ENCODE measurements at regions not wholly inside any gene's neighbourhood (a gene's known extent, or its start where the extent isn't known, plus 50 kb on each side); places are given as distances from the start of the nearest gene placed in this dataset.

DNA sequence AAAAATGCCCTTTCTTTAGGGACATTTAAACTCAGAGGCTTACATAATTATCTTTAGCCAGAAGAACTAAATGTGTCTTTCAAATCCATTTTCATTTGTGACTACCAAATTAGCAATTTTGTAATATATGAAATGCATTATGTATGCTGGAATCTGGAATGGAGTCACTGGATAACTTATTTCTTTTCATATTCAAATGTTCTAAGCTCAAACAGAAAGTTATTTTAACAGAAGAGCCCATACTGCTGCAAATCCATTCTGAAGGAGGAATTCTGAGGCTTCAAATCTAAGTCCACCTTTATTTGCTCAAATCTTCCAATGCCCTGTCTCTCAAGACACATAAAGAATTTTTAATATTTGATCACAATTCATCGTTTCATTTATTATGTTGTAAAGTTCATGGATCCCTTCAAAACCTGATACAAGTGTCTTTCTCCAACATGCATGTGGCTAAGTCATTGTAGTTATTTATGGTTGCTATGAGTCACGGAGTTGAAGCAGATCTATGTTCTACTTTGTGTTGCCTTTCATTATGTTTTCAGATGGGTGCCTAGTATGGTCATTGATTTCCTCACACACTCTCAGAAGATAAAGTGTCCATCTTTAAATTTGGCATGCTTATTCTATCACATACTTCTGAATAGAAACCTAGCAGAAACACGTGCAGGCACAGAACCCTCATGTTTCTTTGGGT is 214.8 kb upstream of the GCFC2 start:
- TF ChIP-seq, protein P1, sequence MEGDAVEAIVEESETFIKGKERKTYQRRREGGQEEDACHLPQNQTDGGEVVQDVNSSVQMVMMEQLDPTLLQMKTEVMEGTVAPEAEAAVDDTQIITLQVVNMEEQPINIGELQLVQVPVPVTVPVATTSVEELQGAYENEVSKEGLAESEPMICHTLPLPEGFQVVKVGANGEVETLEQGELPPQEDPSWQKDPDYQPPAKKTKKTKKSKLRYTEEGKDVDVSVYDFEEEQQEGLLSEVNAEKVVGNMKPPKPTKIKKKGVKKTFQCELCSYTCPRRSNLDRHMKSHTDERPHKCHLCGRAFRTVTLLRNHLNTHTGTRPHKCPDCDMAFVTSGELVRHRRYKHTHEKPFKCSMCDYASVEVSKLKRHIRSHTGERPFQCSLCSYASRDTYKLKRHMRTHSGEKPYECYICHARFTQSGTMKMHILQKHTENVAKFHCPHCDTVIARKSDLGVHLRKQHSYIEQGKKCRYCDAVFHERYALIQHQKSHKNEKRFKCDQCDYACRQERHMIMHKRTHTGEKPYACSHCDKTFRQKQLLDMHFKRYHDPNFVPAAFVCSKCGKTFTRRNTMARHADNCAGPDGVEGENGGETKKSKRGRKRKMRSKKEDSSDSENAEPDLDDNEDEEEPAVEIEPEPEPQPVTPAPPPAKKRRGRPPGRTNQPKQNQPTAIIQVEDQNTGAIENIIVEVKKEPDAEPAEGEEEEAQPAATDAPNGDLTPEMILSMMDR (IDR thresholded peaks at IDR 0.05), result no peak
- TF ChIP-seq POLR2A (IDR thresholded peaks at IDR 0.05), result no peak

Data from right lobe of liver (tissue), 4 donors.